RWPE1 (cell line): ENCODE measurements at regions not wholly inside any gene's neighbourhood (a gene's known extent, or its start where the extent isn't known, plus 50 kb on each side); places are given as distances from the start of the nearest gene placed in this dataset.
"Not testable (repeated sequence)": the region's sequence is repeated elsewhere in the genome, so short reads cannot be mapped to it uniquely, and the experiment has no call there.

Source experiments
- CTCF ChIA-PET: fragments of 350-600 bp; sonication (Branson Sonifier 250); formaldehyde crosslinking; extraction: SDS; loops from one replicate; lab custom pipeline; 2021; lab: Yijun Ruan, JAX
- POLR2A ChIA-PET: fragments of 400-600 bp; formaldehyde crosslinking; extraction: SDS; loops from one replicate; lab custom pipeline; 2020; ENCODE audit warnings: antibody characterized with exemption; ENCODE audit not compliant: low non-redundant PET; lab: Yijun Ruan, JAX
- DNase-seq: peaks from one replicate; pipeline ENCODE4 v3.0.0; 2012; ENCODE audit warnings: low spot score
- H3K27ac ChIP-seq: fragments of 450-650 bp; 2 replicates; pipeline ENCODE4 v1.5.1; 2017
- CTCF ChIP-seq: fragments of 450-650 bp; conservative IDR thresholded peaks from 2 replicates; pipeline ENCODE4 v1.5.1; 2017; ENCODE audit warnings: low read depth, mild to moderate bottlenecking

GRCh38 chr20:47990507-47991150 lies 205.3 kb upstream of the SULF2 start:
- ChIA-PET POLR2A (no interaction called here), CTCF (interaction anchor here (0.6 kb wide), 1 partner anchor 373 kb away, joined by 5 read pairs; no protein-coding TSS in a partner anchor)
- peak overlapping the region; percentile 58 for H3K27ac ChIP-seq
- TF ChIP-seq CTCF = no peak
- no peak for DNase-seq

GRCh38 chr20:47989957-47990356 lies 204.7 kb upstream of the SULF2 start:
- H3K27ac ChIP-seq = peak overlapping the region; percentile 58
- ChIA-PET POLR2A (no interaction called here), CTCF (interaction anchor here (0.6 kb wide), 1 partner anchor 374 kb away, joined by 5 read pairs; no protein-coding TSS in a partner anchor)
- peak; percentile 56 for DNase-seq
- TF ChIP-seq CTCF = no peak

GRCh38 chr20:47988676-47989075 lies 203.4 kb upstream of the SULF2 start:
- DNase-seq = no peak
- no peak for TF ChIP-seq CTCF
- ChIA-PET CTCF (no interaction called here), POLR2A (no interaction called here)
- no peak overlapping the region for H3K27ac ChIP-seq

- DNase-seq = peak; percentile 80
- POLR2A ChIA-PET = no interaction called here
- H3K27ac ChIP-seq = peak overlapping the region; percentile 47
- no peak for TF ChIP-seq CTCF
- CTCF ChIA-PET = interaction anchor here (0.5 to 0.7 kb wide), 2 partner anchors 72 to 199 kb away, joined by 3 to 4 read pairs; no protein-coding TSS in a partner anchor
Observed at GRCh38 chr20:47985092-47985850, 200.0 kb upstream of the SULF2 start.

GRCh38 chr20:47984437-47984836 lies 199.2 kb upstream of the SULF2 start:
- no peak for DNase-seq
- ChIA-PET POLR2A (no interaction called here), CTCF (interaction anchor here (0.7 kb wide), 1 partner anchor 73 kb away, joined by 3 read pairs; no protein-coding TSS in a partner anchor)
- H3K27ac ChIP-seq = peak overlapping the region; percentile 10; the same call in 1 of the 2 replicates
- TF ChIP-seq CTCF = no peak

- POLR2A ChIA-PET, DNase-seq: not testable (repeated sequence)
- peak overlapping the region; percentile 10; the same call in 1 of the 2 replicates for H3K27ac ChIP-seq
- CTCF ChIA-PET = interaction anchor here (0.7 kb wide), 1 partner anchor 354 kb away, joined by 3 read pairs; no protein-coding TSS in a partner anchor
Observed at GRCh38 chr20:47983642-47984041, 198.4 kb upstream of the SULF2 start.
